NCI-H1417 (cell line): ENCODE measurements at regions not wholly inside any gene's neighbourhood (a gene's known extent, or its start where the extent isn't known, plus 50 kb on each side); places are given as distances from the start of the nearest gene placed in this dataset.

ENCODE experiments used
- DNase-seq, 3 experiments: peaks; one replicate each; lab custom pipeline; 2025; lab: John Stamatoyannopoulos, UW

DNA sequence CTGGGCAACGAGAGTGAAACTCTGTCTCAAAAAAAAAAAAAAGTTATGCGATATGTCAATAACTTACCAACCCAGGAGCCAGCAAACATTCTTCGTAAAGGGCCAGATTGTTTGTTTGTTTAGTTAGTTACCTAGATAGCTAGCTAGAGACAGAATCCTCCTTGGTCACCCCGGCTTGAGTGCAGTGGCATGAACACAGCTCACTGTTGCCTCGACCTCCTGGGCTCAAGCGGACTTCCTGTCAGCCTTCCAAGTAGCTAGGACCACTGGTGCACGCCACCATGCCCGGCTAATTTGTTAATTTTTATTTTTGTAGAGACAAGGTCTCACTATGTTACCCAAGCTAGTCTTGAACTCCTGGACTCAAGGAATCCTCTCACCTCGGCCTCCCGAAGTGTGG lies 113.0 kb downstream of the LITAF start:
- no peak for DNase-seq

DNA sequence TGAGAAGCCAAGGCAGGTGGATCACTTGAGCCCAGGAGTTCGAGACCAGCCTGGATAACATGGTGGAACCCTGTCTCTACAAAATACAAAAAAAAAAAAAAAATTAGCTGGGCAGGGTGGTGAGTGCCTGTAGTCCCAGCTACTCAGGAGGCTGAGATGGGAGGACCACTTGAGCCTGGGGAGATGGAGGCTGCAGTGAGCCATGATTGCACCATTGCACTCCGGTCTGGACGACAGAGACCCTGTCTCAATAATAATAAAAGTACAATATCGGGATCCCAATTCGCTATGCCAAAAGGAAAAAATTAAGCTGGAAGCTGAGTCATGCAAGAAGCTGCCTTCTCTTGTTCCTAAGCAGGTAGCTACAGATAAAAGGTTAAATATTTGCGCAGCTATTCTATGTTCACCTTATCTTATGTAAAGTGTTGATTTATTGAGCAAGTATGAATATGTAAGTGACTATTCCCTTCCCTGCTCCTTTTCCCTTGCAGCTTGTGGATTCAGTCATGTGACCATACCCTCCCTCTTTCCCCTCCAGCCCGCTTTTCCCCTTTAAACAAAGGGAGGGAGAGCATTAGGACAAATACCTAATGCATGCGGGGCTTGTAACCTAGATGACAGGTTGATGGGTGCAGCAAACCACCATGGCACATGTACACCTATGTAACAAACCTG lies 112.0 kb downstream of the LITAF start:
- no peak for DNase-seq

DNA sequence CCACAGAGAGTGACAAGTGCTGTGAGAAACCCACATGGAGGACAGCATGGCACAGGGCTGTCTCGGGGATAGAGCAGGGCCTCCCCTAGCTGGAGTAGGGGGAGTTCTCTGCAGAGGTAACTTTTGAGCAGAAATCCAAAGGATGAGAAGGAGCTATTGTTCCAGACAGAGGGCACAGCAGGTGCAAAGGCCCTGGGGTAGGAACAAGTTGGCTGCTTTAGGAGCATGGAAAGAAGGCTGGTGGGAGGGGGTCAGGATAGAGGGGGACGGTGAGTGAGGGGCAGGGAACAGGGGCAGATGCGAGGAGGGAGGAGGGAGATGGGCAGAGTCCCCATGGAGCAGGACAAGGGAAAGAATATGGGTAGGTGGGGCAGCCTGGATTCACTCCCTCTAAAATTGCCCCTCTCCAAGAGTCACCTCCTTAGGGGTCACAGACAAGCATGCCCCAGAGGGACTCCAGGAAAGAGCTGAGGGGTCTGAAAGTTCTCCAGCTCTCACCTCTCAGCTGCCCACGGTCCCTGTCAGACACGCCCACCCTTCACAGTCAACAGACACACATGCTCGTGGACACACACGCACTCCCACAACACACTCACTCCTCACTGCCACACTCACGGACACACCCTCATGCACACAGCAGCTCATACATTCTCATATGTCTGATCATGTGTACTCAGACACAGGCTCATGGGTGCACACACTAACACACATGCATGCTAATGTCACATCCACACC lies 110.7 kb downstream of the LITAF start:
- no peak for DNase-seq

DNA sequence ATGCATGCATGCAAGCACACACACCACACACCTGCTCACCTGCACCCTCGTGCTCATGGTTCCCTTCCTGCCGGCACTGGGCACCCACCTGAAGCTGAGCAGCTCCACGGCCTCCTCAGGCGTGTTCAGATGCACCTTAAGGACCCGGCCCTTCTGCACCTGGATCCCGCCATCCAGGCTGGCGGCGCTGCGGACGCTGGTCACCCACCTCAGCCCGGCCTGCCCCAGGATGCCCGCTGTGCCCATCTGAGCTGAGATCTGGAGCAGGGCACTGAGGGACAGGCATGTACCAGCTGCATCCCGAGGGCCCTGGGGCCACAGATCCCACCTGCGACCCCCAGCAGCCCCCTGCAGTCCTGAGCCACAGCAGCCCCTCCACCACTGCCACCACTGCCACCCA lies 110.0 kb downstream of the LITAF start:
- no peak for DNase-seq

DNA sequence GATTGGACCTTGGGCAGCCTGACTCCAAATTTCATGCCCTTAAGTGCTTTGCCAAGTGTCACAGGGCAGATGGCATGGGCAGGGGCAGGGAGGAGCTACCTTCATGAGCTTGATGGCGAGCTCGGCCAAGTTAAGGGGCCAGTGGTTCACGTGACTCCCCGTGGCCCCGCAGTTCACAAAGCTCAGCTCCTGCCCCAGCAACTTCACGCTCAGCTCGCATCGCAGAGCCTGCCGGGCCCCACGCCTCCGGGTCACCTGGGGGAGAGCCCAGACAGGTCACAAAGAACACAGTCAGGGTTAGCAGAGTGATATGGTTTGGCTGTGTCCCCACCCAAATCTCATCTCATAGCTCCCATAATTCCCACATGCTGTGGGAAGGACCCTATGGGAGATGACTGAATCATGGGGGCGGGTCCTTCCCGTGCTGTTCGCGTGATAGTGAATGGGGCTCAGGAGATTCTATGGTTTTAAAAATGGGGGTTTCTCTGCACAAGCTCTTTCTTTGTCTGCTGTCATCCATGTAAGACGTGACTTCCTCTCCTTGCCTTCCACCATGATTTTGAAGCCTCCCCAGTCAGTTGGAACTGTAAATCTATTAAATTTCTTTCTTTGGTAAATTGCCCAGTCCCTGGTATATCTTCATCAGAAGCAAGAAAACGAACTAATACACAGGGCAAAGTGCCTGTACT lies 108.1 kb downstream of the LITAF start:
- no peak for DNase-seq

DNA sequence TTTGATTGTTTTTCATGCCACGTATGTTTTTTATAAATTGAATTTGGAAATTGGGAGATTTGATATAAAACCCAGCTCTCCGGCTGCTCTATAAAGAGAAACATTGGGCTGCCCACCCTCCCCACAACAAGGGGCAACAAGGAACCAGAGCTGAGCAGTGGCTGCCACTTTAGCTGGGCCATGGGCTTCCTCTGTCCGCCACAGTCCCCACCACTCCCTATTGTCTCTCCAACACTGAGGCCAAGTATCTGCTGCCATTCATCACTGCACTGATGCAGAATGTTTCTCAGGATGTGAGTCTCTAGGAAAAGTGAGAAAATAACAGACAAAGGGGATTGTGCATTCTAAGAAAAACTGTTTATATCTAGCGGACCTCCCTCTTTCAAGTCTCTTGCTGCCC lies 106.8 kb downstream of the LITAF start:
- DNase-seq, result no peak

DNA sequence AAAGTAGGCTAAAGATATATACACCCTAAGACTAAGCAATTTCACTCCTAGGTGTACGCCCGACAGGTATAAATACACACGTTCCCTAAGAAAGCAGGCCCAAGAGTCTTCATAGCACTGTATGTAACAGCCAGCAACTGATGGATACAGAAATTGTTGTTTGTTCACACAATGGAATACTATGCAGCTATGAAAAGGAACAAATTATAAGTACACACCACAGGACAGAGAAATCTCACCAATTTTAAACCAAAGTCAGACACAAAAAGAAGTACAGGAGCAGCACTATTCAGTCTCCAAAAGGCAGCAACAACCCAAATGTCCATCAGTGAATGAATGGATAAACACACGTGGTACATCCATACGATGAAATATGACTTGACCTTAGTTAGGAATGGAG lies 106.1 kb downstream of the LITAF start:
- DNase-seq, result no peak

DNA sequence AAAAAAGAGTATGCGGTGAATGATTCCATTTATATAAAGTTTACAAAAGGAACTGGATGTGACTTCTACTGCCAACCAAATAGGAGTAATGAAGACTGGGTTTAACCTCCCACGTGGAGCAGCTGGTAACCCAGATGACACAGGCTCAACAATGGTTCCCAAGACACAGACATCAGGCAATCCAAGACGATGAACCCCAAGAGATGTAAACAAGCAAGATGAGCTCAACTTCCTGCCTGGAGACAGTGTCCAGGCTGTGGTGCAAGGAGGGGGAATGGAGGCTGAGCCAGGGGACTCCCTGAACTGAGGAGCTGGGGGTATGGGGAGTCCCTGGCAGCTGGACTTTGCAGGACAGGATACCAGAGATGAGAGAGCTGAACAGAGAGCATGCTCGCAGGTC lies 104.7 kb downstream of the LITAF start:
- no peak for DNase-seq

DNA sequence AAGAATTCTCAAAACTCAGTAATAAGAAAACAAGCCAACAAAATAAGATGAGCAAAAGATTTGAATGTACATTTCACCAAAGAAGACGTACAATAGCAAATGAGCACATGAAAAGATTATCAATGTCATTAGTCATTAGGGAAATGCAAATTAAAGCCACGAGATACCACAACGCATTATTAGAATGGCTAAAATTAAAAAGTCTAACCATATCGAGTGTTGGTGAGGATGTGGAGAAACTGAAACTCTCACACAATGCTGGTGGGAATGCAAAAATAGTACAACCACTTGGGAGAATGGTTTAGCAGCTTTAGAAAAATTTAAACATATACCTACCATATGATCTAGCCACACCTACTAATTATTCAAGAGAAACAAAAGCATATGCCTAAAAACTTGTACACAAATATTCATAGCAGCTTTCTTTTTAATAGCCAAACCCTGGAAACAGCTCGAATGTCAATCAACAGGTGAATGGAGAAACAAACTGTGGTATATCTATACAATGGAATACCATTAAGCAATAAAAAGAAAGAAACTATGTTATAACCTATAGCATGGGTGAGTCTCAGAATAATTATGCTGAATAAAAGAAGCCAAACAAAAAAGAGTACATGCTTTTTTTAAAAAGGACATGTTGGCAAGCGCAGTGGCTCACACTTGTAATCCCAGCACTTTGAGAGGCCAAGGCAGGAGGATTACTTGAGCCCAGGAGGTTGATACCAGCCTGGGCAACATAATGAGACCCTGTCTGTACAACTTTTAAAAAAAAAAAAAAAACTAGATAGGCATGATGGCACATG lies 103.6 kb downstream of the LITAF start:
- DNase-seq, result no peak

DNA sequence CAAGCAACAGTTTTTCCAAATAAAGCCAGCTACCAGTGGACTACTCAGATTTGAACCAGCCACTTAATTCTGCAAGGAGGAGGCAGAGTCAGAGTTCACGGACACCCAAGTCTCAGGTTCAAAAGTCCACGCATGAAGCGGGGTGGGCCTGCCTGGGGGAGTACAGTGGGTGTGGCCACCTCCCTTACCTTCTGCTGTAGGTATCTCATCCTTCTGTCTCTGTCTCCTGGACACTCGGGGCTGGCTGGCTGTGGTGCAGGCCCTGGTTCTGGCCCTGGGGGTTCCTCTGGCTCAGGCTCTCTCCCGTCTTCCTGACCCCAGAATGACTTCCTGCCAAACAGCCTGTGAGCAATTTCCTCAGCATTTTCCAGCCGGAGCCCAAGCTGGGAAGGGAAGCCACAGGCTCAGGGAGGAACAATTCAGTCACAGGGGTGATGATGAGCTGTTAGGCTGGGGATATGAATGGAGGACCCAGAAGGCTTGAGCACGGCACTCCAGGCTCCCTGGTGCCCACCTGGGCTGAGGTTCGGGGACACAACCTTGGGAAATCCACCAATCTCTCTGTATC lies 101.9 kb downstream of the LITAF start:
- no peak for DNase-seq

DNA sequence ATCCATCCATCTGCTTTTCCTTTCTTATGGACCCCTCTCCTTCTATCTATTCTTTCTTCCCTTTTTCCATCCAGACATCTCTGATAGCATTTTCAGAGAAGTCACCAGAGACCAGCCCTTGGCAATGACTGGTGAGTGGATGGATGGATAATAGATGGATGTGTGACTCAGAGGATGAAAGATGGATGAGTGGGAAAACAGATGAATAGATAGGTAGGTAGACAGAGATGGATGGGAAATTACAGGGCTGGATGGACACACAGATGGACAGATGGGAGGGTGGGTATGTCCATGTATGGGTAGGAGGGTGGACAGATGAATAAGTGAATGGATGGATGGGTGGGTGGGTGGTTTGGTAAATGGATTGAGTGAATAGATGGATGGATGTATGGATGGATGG lies 101.0 kb downstream of the LITAF start:
- no peak for DNase-seq

DNA sequence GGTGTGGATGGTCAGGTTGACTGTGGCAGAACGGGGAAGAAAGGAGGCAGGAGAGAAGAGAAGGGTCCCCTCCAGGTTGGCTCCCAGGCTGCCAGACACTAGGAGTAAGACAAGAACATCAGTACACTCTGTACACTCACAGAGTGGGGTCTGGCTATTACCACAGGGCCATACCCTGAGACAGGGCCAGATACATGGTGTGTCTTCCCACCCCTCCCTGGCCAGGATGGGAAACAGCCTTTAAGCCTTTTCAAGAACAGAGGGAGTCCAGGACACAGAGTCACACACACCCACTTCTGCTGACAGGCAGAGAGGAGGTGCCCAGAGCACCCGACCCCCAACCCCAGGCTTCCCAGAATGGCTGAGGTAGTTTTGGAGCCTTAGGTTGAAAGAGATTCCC lies 99.4 kb downstream of the LITAF start:
- no peak for DNase-seq

DNA sequence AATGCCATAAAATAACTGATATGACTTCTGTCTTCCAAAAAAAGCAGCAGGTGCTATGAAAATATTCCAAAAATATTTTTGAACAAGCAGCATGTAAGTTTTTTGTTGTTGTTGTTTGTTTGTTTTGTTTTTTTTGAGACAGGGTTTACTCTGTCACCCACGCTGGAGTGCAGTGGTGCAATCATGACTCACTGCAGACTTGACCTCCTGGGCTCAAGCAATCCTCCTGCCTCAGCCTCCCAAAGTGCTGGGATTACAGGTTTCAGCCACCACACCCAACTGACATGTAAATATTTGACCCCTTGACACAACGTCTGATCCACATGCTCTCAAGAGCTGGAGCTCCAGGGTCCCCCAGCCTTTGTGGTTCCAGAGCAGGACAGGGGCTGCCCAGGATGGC lies 98.4 kb downstream of the LITAF start:
- no peak for DNase-seq

DNA sequence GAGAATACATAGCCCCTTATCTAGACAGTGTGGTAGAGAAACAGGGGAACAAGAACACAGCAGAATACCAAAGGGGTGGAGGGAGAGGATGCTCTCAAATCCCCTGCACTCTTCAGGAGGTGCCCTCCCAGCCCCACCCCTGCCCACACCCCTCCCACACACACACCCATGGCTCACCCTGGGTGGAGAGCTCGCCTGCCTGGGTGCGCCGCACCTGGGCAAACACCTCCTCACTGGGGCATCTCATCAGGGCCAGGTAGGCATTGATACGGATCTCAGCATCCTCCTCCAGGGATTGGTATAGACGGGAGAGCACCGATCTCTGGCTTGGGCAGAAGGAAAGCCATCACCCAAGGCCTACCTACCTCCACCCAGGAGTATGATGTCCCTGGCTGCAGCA lies 95.2 kb downstream of the LITAF start:
- no peak for DNase-seq

DNA sequence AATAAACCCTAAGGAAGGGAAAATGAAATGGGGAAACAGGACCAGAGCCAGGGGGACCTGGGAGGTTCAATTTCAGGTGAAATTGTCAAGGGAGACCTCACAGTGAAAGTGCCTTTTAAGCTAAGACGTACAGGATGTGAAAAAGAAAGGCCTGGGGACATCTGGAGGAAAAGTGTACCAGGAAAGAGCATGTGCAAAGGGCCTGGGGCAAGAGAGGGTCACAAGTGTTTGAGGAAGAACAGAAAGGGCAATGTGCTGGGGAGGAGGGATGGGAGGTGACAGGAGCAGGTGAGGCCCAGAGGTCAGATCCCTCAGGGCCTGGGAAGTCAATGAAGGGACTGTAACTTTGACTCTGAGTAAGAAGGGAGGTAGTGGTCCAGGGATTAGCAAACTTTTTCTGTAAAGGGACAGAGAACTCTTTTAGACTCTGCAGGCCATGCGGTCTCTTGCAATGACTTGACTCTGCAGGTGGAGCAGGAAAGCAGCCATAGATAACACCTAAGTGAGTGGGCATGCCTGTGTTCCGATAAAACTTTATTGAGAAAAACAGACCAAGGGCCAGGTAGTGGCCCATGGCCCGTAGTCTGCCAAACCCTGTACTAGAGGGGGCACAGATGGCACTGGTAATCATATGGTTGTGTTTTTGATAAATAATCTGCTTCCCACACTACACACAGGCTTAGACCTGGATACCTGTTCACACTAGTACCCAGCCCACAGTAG lies 93.8 kb downstream of the LITAF start:
- no peak for DNase-seq

DNA sequence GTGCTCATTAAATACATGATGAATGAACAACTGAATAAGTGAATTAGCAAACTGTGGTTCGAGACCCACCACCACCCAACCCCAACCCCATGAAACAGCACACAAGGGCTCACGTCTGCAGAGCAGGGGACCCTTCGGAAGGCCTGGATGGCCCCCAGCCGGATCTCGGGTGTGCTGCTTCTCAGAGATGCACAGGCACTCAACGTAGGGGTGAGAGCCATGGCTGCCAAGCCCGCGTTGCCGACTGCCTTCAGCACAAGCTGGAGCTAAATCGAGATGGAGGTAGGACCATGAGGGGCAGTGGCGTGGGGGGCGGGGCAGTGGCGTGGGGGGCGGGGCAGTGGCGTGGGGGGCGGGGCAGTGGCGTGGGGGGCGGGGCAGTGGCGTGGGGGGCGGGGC lies 93.2 kb downstream of the LITAF start:
- no peak for DNase-seq

DNA sequence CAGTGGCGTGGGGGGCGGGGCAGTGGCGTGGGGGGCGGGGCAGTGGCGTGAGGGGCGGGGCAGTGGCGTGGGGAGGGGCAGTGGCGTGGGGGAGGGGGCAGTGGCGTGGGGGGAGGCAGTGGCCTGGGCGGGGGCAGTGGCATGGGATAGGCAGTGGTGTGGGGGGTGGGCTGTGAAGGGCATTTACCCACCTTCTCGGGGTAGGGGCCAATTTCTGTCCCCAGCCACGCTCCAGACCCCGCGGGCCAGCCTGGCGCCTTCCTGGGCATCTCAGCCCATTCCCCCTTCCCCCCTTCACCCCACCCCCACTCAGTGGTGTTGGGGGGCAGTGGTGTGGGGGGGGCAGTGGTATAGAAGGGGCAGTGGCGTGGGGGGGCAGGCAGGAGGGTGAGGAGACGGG lies 92.7 kb downstream of the LITAF start:
- no peak for DNase-seq

DNA sequence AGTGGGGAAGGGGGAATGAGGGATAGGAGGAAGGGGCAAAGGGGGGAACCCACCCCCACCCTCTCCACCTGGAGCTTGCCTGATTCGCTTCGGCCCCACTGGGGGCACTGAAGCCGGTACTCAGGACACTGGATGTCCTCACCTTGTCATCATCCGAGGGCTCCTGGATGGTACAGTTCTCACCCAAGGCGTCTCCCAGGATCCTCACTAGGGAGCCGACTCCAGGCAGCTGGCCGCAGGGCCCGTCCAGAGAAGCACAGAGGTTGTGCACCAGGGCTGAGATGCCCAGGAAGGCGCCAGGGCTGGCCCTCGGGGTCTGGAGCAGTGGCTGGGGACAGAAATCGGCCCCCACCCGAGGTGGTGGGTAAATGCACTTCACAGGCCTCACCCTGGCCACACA lies 92.3 kb downstream of the LITAF start:
- no peak for DNase-seq

DNA sequence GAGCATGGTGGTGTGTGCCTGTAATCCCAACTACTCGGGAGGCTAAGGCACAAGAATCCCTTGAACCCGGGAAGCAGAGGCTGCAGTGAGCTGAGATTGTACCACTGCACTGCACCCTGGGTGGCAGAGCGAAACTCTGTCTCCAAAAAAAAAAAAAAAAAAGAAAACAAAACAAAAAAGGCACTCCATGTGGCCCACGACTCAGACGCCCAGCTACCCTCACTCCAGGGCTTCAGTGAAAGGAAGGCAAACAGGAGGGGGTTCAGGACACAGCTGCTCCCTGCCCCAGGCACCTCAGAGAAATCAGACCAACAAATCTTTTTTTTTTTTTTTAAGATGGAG lies 91.7 kb downstream of the LITAF start:
- DNase-seq, result peak in 2 of 3 experiments; percentile 16 to 60
